ENCODE measurements at regions not wholly inside any gene's neighbourhood (a gene's known extent, or its start where the extent isn't known, plus 50 kb on each side); places are given as distances from the start of the nearest gene placed in this dataset.
"Not testable (repeated sequence)": the region's sequence is repeated elsewhere in the genome, so short reads cannot be mapped to it uniquely, and the experiment has no call there.

- DNase-seq (ENCODE audit: low read depth): no peak
These were observed 251.5 kb downstream of the RMST start for GRCh38 chr12:97714107-97714563.

DNA sequence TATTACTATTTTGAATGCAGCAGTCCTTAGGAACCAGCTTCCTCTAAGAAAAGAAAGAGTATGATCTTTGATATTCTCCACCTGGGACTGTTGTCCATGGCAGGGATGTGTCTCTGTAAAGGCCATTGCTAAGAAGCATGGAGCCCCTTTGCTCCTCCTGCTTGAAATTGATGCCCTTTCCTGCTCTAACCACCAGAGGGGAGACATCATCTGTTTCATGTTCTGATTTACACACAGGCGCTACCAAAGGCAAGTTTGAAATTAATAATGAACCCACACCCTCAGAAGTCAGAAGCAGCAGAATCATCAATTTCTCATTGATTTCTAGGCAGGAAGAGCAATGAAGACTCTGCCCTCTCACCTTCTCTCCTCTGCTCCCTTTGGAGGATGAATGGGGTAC lies 253.8 kb downstream of the RMST start:
- no peak for DNase-seq (ENCODE audit: low read depth)

- not testable (repeated sequence) for DNase-seq (ENCODE audit: low read depth)
These were observed 261.2 kb downstream of the RMST start for GRCh38 chr12:97723801-97724200.

- DNase-seq (ENCODE audit: low read depth): no peak
These were observed 282.9 kb downstream of the RMST start for GRCh38 chr12:97745406-97746101.

DNA sequence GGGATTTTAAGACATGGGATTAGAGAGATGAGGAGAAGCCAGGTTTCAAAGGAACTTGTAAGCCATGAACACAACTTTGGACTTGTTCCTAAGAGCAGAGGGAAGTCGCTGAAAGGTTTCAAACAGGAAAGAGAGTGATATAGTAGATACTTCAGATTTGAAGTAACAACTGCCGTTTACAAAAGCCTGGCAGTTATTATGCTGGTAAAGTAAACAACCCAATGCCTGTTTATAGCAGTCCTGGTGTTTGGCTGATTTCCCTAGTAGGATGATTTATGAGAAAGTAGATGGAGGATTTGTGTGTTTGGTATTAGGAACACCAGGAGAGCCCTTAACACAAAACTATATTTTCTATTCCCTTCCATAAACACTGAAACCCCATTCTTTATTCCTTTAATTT lies 285.7 kb downstream of the RMST start:
- DNase-seq (ENCODE audit: low read depth): no peak

- no peak for DNase-seq (ENCODE audit: low read depth)
These were observed 289.1 kb downstream of the RMST start for GRCh38 chr12:97751704-97752103.

DNA sequence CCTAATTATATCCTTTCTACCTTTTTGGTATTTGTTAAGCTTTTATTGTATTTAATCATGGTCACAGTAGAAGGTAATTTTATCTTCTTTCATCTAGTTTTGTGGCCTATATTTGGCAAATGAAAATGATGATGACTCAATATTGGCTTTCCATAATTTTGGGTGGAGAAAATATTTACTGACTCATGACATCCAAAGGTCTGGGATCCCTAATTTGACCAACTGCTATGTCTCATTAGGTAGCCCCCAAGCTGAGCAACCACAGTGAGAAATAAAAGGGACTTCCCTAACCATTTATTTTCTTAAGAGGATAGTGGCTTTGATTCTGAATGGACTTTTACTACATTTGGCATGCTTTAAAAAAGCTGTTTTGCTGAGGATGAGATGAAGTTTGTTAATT lies 289.5 kb downstream of the RMST start:
- no peak for DNase-seq (ENCODE audit: low read depth)

DNA sequence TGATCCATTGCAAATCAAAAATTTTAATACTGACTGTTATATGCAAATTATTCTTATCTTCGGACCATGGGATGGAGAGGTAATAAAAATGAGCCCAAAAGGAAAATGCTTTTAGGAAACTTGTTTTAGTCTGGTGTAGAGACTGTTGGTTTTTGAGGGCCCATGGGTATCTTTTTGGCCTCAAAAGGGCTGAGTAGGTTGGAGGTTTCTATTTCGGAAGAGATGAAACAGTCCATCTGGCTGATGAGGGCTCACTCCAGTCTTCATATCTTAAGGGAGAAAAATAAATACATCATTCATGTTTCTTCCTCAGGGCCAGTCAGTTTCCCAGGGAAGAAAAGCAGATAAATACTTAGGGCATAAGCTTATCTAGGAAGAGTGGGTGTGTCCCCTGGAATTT lies 290.7 kb downstream of the RMST start:
- no peak for DNase-seq (ENCODE audit: low read depth)

GRCh38 chr12:97754306-97754705 lies 291.7 kb downstream of the RMST start:
- DNase-seq (ENCODE audit: low read depth): no peak

GRCh38 chr12:97756066-97756666 lies 293.6 kb downstream of the RMST start:
- no peak for DNase-seq (ENCODE audit: low read depth)

GRCh38 chr12:97756741-97757140 lies 294.1 kb downstream of the RMST start:
- DNase-seq (ENCODE audit: low read depth): no peak

DNA sequence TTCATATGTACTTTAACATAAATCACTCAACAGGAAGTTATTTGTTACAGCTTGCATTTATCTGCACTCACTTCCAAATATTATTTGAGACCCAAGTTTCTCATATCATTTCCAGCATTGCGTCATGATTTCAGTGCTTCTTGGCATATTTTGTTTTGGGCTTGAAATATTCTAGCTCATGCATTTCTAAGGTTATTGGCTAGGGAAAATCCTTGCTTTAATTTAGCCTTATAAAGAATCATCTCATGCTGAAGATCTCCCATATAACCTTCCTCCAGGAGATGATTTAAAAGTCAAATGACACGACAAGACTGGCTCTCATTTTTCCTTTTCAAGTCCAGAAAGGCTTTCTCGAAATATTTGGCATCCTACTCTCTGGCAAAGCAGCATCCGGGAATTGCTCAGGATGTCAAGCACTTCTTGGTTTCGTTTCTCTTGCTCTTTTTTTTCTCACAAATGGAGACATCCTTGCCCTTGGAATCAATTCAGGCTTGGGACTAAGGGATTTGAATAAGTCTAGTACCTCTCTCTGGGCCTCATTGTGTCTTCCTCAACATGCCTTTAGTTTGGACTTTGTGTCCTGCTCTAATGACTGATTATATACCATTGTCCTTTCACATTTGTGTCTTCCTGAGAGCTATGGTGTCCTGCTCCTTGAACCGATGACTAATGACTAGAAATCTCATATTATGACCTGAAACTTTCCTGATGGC lies 295.0 kb downstream of the RMST start:
- no peak for DNase-seq (ENCODE audit: low read depth)

GRCh38 chr12:97758194-97758501 lies 295.5 kb downstream of the RMST start:
- no peak for DNase-seq (ENCODE audit: low read depth)

GRCh38 chr12:97758586-97758985 lies 296.0 kb downstream of the RMST start:
- DNase-seq (ENCODE audit: low read depth): no peak

GRCh38 chr12:97760601-97761000 lies 298.0 kb downstream of the RMST start:
- no peak for DNase-seq (ENCODE audit: low read depth)

GRCh38 chr12:97763113-97763512 lies 300.5 kb downstream of the RMST start:
- DNase-seq (ENCODE audit: low read depth): no peak

DNA sequence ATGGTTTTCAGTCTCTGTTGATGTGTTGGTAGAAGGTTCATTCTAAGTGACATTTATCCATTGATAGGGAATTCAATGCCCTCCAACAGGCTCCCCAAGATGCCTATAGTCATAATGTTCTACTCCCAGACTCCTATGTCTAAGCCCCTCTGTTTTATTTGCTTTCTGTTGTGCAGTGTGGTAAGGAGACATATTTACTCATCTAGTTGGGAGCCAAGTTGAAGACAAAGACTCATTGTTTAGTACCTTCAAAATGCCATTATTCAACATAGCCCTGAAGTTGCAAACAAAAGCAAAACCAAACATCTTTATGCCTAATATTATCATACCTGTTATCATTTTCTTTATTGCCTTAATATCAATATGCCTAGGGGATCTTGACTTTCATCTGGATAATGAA lies 302.1 kb downstream of the RMST start:
- no peak for DNase-seq (ENCODE audit: low read depth)

GRCh38 chr12:97767347-97767746 lies 304.7 kb downstream of the RMST start:
- DNase-seq (ENCODE audit: low read depth): no peak

DNA sequence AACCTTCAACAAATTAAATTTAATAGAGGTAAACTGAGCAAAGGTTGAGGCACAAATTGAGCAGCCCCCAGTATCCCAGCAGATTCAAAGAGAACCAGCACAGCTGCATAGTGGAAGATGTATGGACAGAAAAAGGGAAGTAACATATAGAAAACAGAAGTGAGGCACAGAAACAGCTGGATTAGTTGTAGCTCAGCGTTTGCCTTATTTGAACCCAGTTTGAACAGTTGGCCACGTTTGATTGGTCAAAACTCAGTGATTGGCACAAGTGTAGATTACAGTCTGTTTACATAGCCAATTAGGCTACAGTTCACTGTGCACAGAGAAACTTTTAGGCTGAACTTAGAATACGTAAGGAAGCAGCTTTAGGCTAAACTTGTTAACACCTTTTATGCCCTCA lies 315.5 kb downstream of the RMST start:
- DNase-seq (ENCODE audit: low read depth): no peak

DNA sequence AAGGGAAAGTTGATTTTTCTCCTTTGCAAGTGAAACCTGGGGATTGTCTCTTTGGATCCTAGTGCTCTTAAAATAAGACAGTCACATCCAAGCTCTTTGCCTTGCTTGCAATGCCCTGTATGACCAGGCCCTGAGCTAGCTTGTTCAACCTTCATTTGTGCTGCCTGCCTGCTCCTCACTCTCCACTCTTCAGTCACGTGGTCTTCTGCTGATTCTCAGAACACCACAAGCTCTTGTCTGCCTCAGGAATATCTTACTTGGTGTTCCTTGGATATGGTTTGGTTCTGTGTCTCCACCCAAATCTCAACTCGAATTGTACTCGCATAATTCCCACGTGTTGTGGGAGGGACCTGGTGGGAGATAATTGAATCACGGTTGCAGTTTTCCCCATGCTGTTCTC lies 318.7 kb downstream of the RMST start:
- DNase-seq (ENCODE audit: low read depth): no peak

DNA sequence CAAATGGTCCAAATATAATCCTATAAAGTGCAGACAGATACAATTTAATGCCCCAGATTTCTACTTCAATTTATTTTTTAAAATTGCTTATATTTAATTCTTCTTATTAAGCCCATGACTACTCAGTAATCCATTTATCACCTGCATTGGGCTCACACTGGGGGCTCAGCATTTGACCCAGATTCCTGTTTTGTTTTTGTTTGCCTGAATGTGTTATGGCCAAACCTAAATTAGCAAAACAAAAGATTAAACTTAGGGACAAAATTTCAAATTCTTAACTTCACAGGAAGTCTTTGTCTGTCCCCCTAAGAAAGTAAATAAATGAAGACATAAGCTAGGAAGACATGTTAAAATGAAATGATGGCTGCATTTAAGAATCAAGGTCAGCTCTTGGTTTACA lies 322.3 kb downstream of the RMST start:
- no peak for DNase-seq (ENCODE audit: low read depth)

DNA sequence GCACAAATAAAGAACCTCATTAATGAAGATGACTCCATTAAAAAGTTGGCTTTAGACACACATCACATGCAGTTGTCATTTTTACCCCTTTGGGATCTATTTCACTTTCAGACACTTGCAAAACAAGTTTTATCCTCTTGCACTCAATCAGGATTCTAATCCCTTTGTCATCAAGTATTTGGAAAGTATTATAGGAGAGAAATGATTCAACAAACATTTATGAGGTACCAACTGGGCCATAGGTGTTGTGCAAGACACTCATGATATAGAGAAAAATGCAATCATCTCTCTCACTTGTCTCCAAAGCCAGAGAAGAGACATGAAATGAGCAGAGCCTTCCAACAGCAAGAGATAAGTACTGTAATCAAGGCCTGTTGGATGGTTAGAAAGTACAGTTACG lies 327.7 kb downstream of the RMST start:
- no peak for DNase-seq (ENCODE audit: low read depth)

DNA sequence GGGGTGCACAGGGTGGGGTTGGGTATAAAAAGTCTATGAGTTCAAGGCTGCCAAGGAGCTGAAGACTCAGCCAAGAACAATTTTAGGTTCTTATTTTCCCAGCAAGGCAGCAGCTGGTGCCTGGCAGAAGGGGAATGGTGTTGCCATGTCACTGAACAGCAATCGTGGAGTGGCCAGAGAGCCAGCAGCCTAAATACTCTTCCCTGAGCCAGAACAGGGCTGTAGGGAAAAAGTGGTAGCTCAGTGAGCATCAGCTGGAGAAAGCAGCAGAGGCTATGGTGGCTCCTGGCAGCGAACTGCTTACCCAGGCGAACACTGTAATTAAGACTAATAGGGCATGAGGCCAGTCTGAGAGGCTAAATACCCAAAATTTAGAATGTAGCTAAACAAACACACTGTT lies 334.9 kb downstream of the RMST start:
- no peak for DNase-seq (ENCODE audit: low read depth)

DNA sequence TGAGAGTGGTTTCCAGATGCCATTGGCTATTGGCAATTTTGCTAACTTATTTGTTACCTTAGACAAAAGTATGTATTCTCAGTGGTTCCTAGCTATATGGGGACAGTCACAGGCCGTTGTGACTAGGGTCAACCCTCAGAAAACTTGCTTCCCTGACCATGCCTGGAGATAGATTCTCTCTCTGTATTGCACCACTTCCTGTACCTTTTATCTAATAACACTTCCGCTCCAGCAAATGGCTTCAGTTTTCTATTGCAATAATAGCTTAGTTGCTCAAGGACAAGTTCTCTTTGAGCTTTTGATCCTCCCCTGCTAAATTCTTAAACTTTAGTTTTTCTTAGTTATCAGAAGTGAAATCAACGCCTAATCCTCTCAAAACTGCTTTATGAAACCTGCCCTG lies 338.0 kb downstream of the RMST start:
- DNase-seq (ENCODE audit: low read depth): no peak

Measured in GM04504 (cell line).